Fibroblast of skin of back (primary cell): ENCODE measurements at regions not wholly inside any gene's neighbourhood (a gene's known extent, or its start where the extent isn't known, plus 50 kb on each side); places are given as distances from the start of the nearest gene placed in this dataset.

Experiments used
- DNase-seq: peaks from one replicate; pipeline ENCODE4 v3.0.0-alpha.2; 2013

DNA sequence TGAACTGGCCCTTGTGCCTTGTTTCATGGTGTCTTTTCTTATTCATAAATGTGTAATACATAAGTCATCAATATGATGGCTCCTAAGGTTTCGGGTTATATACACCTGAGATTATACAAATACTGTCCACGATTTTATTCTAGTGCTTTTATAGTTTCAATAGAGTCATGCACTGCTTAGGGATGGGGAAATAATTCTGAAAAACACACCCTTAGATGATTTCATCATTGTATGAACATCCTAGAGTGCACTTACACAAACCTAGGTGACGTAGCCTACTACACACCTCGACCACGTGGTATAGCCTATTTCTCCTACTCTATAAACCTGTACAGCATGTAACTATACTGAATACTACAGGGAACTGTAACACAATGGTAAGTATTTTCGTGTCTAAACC is 988.8 kb upstream of the NR2F2 start:
- no peak for DNase-seq

DNA sequence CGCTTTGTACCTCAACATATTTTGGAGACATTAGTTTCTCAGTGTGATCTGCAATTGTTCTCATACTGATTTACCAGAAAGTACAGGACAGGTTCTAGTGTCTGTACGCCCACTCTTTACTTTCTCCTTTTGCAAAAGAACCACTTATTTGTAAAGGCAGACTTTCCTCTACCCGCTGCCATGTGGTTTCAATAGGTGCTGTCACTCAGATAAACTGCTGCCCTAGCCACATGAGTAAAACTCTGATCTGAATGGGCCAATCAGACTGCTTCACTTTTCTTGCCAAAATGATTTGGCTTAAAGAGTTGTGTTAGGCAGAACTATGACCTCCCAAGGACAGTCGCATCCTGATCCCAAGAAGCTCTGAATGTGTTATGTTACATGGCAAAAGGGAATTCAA is 984.6 kb upstream of the NR2F2 start:
- no peak for DNase-seq

DNA sequence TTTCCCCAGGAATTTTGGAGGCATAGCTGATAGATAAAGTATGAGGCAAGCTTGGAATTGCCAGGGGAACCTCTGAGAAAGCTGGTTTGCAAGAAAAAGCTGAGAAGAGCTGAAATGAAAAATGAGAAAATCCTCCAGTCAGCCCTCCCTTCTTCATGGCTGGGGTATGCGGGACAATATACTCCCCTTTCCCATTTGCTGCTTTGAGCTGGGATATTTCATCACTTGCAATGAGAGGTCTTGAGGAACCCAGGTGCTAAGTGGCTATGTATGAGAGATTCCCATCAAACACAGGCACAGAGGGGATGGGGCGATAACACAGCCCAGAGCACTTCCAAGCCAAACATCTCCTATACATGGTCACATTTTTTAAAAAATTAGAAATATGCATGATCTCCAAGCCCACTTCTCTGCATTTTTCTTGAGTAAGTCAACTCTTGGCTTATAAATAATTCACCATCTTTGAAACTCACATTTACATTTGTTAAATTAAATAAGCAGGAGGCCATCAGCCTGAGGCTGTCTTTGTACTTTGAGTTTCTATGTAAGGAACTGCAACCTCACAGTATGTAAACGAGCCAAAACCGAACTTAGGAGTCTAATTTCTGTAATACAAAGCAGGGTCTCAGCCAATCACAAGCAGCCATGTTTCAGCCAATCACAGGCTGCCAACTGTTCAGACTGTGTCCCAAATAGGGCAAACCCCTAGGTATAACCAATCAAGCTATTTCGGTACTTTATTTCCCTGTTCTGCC is 983.6 kb upstream of the NR2F2 start:
- peak; percentile 33 for DNase-seq

- DNase-seq: no peak
Observed at GRCh38 chr15:95347837-95348236, 982.7 kb upstream of the NR2F2 start.

DNA sequence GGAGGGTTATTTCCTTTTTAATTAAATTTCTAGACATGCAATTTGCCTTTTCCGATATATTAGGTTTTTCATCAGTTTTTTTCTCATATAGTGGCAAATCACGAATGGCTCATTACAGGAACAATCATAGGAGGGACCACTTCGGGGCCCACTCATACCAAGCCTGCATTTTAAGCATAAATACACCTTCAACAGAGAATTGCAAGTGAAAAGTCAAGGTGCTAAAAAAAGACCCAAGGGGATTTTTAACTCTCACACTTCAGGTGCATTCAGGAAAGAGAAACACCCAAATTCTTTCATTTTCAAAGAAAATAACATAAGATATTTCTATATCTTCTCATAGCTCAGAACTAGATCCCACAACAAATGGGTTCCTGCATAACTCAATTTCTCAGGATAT is 979.6 kb upstream of the NR2F2 start:
- DNase-seq: no peak

- no peak for DNase-seq
Observed at GRCh38 chr15:95352631-95353187, 977.8 kb upstream of the NR2F2 start.

GRCh38 chr15:95353512-95353911 is 977.0 kb upstream of the NR2F2 start:
- DNase-seq: no peak

- DNase-seq: no peak
Observed at GRCh38 chr15:95359966-95360365, 970.5 kb upstream of the NR2F2 start.

DNA sequence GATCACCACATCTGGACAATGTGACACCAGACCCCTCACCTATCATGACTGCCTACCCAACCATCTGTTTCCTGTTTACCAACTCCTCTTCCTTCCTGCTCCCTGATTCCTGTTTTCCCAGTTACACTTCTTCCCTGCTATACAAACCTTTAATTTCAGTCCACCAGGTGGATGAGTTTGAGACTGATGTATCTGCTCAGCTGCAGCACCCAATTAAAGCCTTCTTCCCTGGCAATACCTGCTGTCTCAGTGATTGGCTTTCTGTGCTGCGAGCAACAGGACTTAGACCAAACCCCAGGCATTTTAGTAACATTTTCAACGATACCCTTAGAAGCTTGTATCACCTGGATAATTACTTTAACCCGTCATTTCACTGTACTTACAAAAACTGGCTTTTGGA is 968.2 kb upstream of the NR2F2 start:
- DNase-seq: no peak

GRCh38 chr15:95363646-95364045 is 966.9 kb upstream of the NR2F2 start:
- no peak for DNase-seq

GRCh38 chr15:95365511-95366107 is 964.9 kb upstream of the NR2F2 start:
- no peak for DNase-seq

DNA sequence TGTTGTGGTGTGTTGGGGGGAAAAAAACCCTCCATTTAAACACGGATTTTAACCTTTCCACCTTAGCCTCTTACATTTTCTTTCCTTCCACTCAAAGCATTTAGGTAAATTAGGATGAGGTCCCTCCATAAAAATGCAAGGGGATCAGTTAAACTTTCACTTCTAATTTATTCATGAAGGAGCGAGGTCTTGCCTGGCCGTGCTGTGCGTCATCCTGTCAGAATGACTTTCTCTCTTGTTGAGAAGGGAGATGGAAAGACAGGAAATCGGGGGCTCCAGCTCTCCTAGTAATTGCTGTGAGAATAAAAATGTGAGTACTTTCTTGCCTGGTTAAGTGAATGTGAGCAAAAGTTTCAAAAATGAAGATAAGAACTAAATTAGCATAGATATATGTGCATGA is 962.3 kb upstream of the NR2F2 start:
- no peak for DNase-seq

- no peak for DNase-seq
Observed at GRCh38 chr15:95368755-95369601, 961.5 kb upstream of the NR2F2 start.

GRCh38 chr15:95370291-95370690 is 960.2 kb upstream of the NR2F2 start:
- no peak for DNase-seq

DNA sequence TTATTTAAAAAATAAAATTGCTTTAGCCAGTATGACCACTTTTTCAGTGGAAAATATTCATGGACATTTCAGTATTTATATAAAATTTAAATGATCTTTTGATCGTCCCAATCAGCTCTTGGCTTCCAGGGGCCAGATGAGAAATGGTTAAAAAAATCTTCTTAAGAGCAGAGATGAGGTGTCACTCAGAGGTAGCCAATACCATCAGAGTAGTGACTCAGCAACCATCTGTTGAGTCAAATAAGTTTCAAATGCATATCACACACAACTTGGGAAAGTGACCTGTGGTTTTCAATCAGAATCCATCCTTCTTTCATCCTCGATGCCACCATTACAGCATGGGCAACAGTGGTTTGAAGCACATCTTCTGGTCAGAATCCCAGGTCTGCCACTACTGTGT is 958.8 kb upstream of the NR2F2 start:
- peak; percentile 16 for DNase-seq

- DNase-seq: no peak
Observed at GRCh38 chr15:95375281-95375680, 955.2 kb upstream of the NR2F2 start.

- DNase-seq: no peak
Observed at GRCh38 chr15:95377258-95377852, 953.1 kb upstream of the NR2F2 start.

- peak; percentile 87 for DNase-seq
Observed at GRCh38 chr15:95394186-95395067, 936.1 kb upstream of the NR2F2 start.

DNA sequence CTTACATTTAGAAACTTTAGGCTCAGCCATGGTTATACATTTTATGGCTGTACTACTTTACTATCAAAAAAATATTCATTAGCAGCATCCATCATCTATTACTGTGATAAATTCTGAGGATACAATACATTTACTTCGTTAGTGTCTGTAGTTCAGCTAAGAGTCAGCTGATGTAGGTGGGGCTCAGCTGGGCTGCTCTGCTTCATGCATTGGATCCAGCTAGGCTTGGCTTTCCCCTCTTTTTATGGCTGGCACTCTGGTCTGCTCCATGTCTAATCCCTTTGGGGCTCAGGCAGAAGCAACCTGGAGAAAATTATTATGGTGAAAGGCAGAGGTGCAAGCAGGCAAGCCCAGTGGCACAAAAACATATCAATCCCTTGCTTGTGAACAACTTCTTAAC is 930.1 kb upstream of the NR2F2 start:
- no peak for DNase-seq

GRCh38 chr15:95401587-95401986 is 928.9 kb upstream of the NR2F2 start:
- DNase-seq: peak; percentile 31

DNA sequence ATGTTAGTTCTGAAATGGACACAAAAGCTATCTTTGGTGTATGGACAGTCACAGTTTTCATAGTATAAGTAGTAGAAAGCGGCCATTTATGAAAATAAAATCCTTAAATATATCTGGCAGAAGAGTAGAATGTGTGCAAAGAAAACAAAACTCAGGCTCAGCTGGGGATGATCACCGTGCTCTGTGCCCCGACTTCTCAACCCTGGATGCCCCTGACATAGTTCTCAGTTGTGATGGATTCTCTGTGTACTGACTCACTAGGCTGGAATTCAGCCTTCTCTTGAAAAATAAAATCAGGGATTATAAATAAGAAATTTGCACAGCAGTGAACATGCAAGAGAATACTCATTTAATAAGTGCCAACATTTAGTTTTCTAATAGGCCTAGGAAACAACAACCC is 925.1 kb upstream of the NR2F2 start:
- DNase-seq: peak; percentile 79

- DNase-seq: no peak
Observed at GRCh38 chr15:95407534-95407933, 923.0 kb upstream of the NR2F2 start.
